ENCODE measurements at regions not wholly inside any gene's neighbourhood (a gene's known extent, or its start where the extent isn't known, plus 50 kb on each side); places are given as distances from the start of the nearest gene placed in this dataset.
"Not testable (repeated sequence)": the region's sequence is repeated elsewhere in the genome, so short reads cannot be mapped to it uniquely, and the experiment has no call there.

DNA sequence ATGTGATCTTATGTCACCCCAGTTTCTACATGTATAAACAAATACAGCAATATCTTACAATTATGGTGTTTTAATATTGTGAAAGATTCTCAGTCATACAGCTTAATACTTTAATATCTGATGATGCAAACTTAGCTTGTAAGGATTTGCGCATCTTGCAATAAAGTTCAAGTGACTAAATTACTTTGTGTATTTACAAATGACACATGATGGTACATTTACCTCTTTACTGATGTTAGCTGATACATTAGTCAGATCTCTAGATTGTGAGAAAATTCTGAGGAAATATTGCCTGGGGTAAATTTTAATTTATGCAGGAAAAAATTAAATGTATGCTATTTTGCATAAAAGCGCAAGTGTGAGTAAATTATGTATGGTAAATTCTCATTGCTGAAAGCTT, 418.8 kb upstream of the MMS22L start:
- DNase-seq: no peak

DNA sequence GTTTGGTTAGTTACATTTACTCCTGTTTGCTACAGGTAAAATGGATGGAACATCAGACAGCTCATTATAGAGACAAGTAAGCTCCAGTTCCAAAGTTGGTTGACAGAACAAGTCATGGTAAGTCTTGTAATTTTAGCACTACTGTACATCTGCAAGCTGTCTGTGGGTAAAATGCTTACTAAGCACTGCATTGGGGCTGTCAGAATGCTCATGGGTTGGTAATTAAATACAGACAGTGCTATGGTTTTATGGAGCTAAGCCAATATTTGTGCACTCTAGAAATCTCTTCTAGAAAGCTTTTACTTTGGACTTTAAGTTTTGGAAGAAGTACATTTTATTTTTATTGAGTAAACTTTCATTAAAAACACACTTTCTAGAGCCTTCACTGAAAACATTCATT, 419.2 kb upstream of the MMS22L start:
- no peak for DNase-seq

DNA sequence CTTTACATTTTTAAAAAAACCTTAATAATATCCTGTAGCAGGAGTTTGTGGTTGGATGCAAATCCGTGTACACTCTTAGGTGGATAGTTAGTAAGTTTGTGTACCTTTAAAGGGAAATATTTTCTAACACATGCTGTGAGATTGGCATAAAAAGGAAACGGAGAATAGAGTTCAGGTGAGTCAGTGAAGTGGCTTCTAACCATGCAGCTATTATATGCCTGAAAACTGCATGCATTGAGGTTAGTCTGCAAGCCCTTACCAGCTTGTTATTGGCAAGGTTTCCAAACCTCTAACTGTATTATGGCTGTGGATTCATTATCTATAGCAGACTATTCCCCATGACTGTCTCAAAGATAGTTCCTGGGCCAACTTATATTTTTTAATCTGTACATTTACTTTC, 420.6 kb upstream of the MMS22L start:
- no peak for DNase-seq

DNA sequence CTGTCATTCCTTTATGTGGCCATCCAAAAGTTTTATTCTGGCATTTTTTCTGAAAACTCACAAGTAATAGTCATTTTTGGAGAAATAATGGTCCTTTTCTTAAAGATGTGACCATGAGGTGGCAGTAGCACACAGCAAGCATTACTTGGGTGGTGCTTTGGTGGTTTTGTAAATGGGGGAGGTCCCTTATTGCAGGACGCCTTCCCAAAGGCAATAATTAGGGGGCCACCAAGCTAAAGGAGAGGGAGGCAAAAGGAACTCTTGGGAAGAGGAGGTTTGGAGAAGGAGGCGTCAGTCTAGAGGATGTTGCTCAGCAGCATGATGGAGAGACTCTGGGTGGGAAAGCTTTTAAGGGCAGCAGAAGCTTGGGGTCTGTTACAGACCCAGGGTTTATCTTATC, 422.6 kb upstream of the MMS22L start:
- no peak for DNase-seq

DNA sequence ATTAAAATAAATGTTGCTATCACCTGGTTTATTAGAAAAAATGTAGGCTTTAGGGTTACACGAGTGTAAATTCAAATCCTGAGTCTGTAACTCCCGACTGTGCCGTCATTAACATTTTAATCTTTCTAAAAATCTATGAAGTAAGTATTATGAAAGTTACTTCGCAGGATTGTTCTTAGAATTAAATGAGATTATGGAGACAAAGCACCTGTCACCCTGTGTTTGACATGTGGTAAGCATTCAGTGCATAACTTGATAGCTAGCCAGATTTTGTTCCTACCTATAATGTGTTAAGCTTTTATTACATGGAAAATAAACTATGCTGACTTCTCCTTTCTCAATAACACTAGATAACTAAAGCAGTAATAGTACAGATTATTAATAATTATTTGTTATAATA, 429.7 kb upstream of the MMS22L start:
- DNase-seq: no peak

DNA sequence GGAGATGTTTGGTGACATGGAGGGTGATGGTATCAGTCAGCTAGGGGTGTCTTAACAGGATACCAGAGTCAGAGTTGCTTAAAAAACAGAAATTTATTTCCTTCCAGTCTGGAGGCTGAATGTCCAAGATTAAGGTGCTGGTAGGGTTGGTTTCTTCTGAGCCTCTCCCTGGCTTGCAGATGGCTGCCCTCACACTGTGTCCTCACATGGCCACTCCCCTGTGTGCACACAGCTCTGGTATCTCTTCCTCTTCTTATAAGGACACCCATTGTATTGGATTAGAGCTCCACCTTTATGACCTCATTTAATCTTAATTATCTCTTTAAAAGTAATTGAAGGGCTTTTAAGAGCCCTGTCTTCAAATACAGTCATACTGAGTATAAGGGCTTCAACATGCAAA, 431.8 kb upstream of the MMS22L start:
- DNase-seq: no peak

DNA sequence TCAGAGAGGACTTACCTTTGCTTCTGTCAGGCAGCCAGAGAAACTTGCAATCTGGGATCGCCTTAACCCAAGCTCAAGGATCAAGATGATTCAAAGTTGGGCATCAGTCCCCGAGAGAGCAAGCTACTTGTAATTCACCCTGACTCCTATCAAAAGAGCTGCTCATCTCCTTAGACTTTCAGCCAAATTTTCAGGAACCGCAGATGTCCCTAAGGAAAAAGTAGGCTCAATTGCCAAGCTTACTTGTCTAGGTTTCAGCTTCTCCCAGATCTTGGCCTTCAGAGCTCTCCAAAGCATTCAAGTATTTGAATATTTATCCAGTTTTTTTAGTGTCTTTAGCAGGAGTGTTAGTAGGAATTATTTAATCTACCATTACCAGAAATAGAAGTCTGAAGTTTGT, 434.1 kb upstream of the MMS22L start:
- DNase-seq: no peak

DNA sequence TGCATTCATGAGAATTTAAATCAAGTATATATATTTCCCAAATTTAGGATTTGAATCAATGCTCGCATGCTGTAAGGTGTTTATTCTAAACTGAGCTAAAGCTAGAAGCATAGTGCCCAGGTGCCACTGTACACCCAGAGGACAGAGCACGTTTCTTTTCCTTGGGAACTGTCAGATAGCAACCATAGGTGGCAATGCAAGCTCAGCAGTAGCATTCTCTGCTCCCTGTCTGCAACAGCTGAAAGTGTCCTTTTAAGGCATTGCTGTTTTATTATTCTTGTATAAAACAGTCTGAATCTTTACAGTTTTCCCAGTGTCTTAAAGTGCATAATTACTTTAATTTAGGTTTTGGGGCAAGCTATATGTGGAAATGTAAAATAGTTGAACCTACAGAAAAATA, 443.4 kb upstream of the MMS22L start:
- no peak for DNase-seq

DNA sequence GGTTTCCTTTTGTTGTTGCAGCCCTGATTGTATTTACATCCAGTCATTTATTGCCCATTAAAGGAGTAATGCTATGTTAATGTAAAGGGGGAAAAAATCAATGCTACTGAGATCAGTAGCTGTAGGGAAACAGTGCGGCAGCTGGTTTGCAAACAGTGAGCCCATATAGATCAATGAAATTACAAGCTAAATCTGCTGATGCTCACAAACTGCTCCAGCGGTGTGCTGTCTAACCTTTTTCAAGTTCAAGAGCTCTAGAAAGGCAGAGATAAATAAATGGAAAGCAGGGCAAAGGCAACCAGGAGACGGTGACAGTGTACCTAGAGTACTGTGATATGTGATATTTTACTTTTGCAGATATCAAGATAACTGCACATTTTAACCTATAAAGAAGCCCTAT, 449.0 kb upstream of the MMS22L start:
- no peak for DNase-seq

DNA sequence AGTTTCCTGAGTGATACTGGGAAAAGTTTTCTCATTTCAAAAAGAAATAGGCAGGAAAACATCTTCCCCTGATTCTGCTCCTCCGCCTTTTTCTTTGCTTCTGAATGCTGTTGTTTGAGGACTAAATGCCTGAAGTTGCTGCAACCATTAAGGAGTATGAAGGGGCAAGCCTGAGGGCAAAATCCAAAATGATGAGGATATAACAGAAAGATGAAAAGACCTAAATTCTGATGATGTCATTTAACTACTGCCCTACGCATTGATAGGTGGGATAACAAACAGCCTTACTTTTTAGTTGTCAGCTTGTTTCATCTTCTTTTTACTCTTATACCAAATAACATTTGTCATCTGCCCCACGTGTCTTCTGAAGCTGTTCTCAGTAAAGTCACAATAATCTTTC, 474.6 kb upstream of the MMS22L start:
- DNase-seq: no peak

DNA sequence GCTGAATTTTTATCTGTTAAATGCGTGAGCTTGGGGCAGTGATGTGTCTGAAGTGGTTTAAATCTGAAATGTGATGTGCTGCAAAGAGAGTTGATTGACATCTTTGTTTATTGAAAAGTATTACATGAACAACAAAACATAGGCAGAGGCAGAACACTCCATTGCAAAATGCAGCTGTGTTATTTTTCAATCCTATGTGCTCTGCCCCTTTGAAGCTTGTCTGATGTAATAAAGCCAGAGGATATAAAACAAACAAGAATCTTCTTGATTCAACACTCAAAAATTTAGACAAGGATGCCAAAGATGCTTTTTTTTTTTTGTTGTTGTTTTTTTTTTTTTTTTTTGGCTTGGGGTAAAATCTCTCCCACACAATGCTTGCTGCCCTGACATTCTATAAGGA, 482.4 kb upstream of the MMS22L start:
- no peak for DNase-seq

DNA sequence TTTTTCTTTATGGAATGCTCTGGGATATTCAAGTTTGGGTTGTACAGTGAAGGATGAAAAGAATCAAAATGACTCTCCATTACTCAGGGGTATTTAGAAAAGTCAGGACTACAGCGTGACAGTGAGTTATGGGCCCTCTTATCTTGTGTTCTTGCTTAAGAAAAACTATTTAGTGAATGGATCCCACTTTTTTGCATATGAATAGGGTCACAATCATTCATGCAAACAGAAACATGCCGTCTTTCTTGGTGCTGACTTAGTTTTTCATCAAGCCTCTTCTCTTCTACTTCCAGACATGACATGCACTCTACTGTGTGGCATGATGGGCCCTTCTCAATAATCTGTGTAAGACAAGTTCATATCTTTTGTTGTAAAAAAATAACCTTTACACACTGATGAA, 488.4 kb upstream of the MMS22L start:
- DNase-seq: no peak

DNA sequence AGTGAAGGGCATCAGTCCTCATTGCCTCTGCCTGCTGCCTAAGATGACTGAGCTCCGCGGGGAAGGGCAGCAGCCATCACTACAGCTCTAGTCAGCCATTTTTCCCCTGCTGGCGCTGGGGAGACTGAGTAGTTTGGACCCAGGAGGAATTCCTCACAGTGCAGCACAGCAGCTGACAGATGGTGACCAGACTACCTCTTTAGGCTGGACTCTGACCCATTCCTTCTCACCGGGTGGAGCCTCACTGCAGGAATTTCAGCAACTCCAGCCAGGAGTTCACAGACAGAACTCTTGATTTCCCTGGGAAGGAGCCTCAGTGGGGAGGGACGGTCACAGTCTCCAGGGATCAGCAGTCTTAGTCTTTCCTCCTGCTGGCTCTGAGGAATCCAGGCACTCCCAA, 492.0 kb upstream of the MMS22L start:
- no peak for DNase-seq

DNA sequence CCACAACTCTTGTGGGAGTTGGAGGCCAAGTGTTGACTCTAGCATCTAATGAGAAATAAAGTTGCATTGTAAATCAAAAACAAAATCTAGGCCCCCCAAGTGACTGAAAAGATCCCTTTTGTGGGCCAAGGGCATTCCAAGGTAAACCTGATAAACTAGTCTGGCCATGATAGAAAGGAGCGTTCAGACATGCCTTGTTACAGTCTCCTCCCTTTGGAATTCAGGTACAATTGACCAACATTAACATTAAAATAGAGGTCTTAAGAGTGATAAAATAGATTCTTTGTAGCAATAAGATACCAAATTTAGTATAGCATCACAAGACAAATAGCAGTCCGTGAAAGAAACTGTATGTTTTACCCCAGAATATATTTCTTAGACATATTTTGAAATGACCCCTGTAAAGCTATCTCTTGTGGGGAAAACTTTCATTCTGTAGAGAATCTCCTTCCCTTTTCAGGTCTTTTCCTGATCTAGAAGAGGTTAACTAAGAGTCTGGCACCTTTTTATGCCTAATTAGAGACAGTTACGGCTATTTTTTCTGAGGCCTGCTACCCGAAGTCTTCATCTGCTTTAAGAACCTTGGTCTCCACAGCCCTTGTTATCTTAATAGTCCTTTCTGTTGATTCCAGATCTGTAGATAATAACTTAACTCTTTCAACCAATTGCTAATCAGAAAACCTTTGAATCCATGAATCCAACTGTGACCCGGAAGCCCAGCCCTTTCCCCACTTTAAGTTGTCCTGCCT, 495.4 kb upstream of the MMS22L start:
- DNase-seq: no peak

DNA sequence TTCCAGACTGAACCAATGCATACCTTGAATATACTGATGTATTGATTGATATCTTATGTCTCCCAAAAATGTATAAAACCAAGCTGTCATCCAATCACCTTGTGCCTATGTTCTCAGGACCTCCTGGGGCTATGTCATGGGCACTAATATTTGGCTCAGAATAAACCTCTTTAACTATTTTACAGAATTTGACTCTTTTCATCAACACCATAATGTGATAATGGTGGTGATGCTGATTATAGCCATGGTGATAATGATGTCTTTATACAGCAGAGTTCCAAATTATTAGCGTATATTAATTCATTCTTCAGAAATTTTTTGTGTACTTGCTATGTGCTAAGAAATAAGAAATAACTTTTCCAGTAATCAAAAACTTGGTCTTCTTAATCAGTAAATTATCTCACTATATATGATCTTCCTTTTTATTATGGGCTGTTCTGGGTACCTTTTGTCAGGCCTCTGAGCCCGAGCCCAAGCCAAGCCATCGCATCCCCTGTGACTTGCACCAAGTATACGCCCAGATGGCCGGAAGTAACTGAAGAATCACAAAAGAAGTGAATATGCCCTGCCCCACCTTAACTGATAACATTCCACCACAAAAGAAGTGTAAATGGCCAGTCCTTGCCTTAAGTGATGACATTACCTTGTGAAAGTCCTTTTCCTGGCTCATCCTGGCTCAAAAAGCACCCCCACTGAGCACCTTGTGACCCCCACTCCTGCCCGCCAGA, 496.2 kb upstream of the MMS22L start:
- not testable (repeated sequence) for DNase-seq

DNA sequence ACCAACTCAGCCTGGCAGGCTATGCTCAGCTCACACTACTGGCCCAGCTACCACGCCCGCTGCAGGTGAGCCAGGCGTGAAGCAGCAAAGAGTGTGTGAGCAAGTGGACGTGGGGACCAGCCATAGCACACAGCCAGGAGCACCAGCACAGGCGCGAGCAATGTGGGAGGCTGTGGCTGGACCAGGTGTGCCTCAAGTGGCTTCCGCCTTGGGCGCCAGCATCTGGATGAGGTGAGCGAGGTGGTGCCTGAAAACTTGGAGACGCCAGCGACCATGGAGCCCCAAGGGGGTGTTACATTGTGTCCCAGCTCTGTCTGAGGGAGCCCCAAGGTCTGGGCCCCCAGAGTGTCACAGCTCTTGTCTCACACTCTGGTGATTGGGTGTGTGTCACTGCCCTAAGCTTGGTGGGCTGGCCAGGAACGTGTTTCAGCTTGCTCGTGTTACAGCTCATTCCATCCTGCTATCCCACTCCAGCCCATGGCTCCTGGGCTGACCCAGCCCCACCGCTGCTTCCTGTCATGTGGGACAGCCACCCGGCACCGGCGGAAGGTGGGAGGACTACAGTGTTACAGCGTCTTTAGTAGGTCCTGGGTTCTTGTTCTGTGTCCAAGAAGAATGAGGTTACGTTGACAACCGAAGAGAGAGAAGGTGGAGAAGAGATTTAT, 508.0 kb upstream of the MMS22L start:
- no peak for DNase-seq

DNA sequence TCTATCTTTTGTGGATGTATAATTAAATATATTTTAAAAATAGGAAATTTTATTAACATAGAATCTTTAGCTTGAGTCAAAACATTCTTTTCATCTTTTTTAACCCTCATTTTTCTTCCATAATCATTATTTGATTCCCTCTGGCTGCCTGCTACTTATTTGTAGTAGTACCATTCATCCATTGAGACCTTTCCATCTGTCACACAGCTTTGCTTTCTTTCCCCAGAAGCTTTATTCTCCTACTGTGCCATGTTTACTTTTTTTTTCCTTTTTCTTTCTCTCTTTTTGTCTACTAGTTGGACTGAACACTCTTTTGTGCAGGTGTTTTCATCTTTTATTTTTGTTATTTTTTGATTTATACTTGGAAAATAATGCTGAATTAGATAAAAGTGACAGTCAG, 522.6 kb upstream of the MMS22L start:
- no peak for DNase-seq

DNA sequence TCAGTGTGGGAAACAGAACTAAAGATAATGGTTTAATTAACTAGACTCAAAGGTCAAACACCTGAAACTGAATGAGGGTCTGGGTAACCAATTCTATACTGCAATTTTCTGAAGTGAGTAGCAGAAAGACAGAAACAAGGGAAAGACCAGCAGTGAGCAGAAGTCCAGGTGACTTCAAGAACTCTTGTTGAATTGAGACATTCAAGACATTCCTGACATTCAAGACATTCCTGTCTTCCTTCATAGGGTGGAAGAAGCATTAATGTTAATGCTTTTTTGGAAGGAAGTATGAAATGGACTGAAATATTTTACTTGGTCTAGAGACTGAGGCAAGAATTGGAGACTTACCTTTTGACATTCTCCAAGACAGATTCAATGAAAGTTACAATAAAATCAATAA, 529.9 kb upstream of the MMS22L start:
- no peak for DNase-seq

DNA sequence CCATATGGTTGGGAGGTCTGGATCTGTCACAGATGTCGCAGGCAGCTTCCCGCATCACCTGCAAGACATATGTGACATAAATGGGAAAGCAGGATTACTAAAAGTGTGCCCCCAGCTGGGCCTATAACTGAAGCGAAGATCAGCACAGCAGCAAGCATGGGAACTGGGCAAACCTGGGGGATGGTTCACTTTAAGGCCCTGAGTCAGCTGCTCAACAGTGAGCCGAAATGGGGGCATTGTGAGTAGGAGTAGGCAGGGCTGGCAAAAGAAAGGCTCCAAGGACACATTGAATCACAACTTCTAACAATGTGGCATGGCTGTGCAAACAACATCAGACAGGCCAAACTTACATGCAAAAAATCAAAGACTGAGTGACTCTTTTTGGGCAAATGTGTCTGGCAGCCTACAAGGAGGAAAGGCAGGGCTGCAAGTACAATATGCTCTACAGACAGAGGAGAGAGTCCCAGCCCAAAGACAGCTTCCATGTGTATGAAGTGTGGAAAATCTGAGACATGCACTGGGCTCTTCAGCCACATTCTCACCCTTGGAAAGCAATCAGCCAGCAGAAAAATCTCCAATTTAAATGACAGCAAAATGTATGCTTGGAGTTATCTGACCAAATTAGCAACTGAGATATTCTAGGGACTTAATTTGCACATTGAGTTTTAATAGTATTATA, 531.0 kb upstream of the MMS22L start:
- DNase-seq: no peak

DNA sequence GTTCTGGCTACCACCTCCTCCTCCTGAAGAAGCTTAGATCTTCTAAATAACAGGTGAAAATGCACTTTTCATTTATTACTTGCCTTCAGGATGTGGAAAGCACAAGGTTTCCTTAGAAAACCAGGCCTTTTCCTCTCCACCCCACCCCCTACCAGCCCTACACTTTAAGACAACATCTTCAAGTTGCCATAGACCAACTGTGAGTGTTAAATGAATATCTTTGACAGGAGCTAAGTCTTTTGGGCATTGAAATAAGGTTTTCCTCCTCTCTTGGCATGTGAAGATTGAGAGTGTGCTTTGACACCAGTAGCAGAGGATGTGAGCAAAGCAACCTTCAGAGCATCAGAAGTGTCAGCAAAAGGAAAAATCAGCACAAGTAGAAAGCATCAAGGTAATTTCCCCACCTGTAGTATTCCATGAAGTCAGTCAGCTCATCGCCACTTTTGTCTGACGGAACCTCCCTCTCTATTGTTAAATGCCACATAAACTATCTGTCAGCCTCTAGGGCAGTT, 532.3 kb upstream of the MMS22L start:
- DNase-seq: no peak

DNA sequence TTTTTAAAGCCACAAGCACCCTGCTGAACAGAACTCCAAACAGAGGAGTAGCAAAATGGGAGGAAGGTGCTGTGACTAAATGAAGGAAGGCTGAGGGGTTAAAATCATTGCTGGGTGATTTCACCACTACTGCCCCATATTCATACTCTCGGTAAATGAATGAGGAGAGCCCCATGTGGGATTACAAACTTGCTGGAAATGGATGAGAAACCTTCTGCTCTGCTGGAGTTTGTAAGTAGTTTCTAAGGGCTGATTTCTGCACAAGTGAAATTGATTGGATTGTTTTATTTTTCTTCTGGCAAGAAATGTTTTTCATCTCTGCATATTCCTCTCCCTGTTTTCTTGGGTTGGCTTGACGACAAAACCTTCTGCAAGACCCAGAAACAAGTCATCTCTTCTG, 533.5 kb upstream of the MMS22L start:
- DNase-seq: no peak

DNA sequence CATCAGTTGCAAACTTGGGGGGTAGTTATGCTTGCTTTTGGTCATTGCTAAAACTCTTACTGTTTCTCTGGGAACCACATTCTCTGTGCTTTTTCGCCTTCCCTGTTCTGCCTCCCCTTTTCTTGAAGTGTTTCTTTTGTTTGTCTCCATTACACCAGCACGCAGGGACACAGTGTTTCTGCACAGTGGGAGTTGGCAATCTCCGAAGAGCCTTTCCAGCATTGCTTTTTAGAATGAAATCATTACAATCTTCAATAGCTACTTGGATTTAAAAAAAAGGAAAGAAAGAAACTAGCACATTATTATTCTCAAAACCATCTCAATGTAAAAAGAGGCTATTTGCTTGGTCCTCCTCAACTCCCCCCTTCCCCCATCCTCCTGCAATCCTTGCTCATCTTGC, 536.7 kb upstream of the MMS22L start:
- no peak for DNase-seq

DNA sequence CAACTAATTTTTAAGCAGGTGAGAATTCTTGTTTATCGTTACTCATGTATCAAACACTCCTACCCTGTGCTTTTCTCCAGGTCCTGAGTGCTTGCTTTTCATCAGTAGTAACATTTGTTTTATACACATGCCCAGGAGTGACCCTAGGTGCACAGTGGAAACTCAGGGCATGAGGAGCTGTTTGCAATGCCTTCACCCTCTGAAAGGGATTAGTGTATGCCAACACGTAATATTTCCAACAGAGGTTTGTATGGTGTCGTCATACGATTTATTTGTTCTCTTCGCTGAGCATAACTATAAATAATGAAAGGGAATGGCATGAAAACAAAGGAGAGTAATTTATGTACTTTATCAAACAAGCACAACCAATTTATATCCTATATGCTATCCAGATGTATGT, 537.4 kb upstream of the MMS22L start:
- DNase-seq: no peak

DNA sequence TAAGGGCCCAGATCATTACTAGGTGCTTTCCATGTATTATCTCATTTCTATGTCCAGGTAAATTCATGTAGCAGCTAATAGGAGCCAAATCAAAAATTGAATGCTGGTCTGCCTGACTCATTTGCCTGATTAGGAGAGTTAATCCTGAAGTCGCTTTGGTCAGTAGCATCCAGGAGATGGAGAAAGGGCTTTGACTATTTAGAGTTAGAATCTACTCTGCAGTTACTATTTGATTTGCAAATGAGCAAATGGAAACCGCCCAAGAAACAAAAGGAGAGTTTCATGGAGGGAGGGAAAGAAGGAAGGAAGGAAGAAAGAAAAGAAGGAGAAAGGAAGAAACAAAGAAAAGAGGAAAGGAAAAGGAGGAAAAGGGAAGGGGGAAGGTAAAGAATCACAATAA, 539.6 kb upstream of the MMS22L start:
- no peak for DNase-seq
